Activated naive CD8-positive, alpha-beta T cell treated with anti-CD3 and anti-CD28 coated beads for 36 hours (primary cell): ENCODE measurements at regions not wholly inside any gene's neighbourhood (a gene's known extent, or its start where the extent isn't known, plus 50 kb on each side); places are given as distances from the start of the nearest gene placed in this dataset.

ENCODE experiments used
- DNase-seq: peaks from one replicate; pipeline ENCODE4 v3.0.0; 2021
- H3K27ac Mint-ChIP-seq: one replicate; pipeline ENCODE4 v1.8.0; 2022; ENCODE audit warnings: mild to moderate bottlenecking, moderate library complexity, mixed read lengths
- H3K27me3 Mint-ChIP-seq: one replicate; pipeline ENCODE4 v1.8.0; 2022; ENCODE audit warnings: mild to moderate bottlenecking, mixed read lengths
- H3K36me3 Mint-ChIP-seq: one replicate; pipeline ENCODE4 v1.8.0; 2021; ENCODE audit warnings: mild to moderate bottlenecking, mixed read lengths
- H3K4me1 Mint-ChIP-seq: one replicate; pipeline ENCODE4 v1.8.0; 2021; ENCODE audit warnings: mixed read lengths
- H3K4me3 Mint-ChIP-seq: one replicate; pipeline ENCODE4 v1.8.0; 2022; ENCODE audit warnings: mild to moderate bottlenecking, moderate library complexity, mixed read lengths
- H3K9me3 Mint-ChIP-seq: one replicate; pipeline ENCODE4 v1.8.0; 2022; ENCODE audit warnings: mixed read lengths

GRCh38 chr11:69545976-69546617 is 64.6 kb downstream of the LINC01488 start:
- H3K36me3 Mint-ChIP-seq: no peaks in the 10 kb centered on the region

GRCh38 chr11:69546735-69547370 is 65.4 kb downstream of the LINC01488 start:
- peaks cover 9% of the 10 kb centered on the region for H3K4me1 Mint-ChIP-seq
- H3K36me3 Mint-ChIP-seq: peaks cover under 1% of the 10 kb centered on the region
- no peak overlapping the region for H3K4me3 Mint-ChIP-seq
- H3K9me3 Mint-ChIP-seq: peaks cover 21% of the 10 kb centered on the region
- H3K27me3 Mint-ChIP-seq: peaks cover 14% of the 10 kb centered on the region
- DNase-seq: peak; percentile 49
- H3K27ac Mint-ChIP-seq: no peak overlapping the region

More at GRCh38 chr11:69545976-69546617, 64.6 kb downstream of the LINC01488 start:
- Mint-ChIP-seq H3K27ac (no peak overlapping the region), H3K4me3 (no peak overlapping the region), H3K27me3 (peaks cover 14% of the 10 kb centered on the region), H3K9me3 (peaks cover 21% of the 10 kb centered on the region), H3K4me1 (peaks cover 9% of the 10 kb centered on the region)
- no peak for DNase-seq

- no peak for DNase-seq
- Mint-ChIP-seq H3K4me3 (no peak overlapping the region), H3K36me3 (peaks cover 1% of the 10 kb centered on the region), H3K27ac (no peak overlapping the region), H3K27me3 (peaks cover 4% of the 10 kb centered on the region), H3K9me3 (peaks cover 21% of the 10 kb centered on the region), H3K4me1 (peaks cover 9% of the 10 kb centered on the region)
Observed at GRCh38 chr11:69550846-69551245, 69.4 kb downstream of the LINC01488 start.

GRCh38 chr11:69551963-69552362 is 70.5 kb downstream of the LINC01488 start:
- H3K27ac Mint-ChIP-seq: no peak overlapping the region
- DNase-seq: no peak
- peaks cover 21% of the 10 kb centered on the region for H3K9me3 Mint-ChIP-seq
- no peak overlapping the region for H3K4me3 Mint-ChIP-seq
- H3K36me3 Mint-ChIP-seq: peaks cover 1% of the 10 kb centered on the region
- H3K27me3 Mint-ChIP-seq: peaks cover 4% of the 10 kb centered on the region
- peaks cover 4% of the 10 kb centered on the region for H3K4me1 Mint-ChIP-seq

GRCh38 chr11:69552951-69553350 is 71.5 kb downstream of the LINC01488 start:
- H3K27me3 Mint-ChIP-seq: peaks cover 4% of the 10 kb centered on the region
- H3K27ac Mint-ChIP-seq: no peak overlapping the region
- DNase-seq: no peak
- no peak overlapping the region for H3K4me3 Mint-ChIP-seq
- H3K9me3 Mint-ChIP-seq: peaks cover 21% of the 10 kb centered on the region
- peaks cover 1% of the 10 kb centered on the region for H3K36me3 Mint-ChIP-seq
- H3K4me1 Mint-ChIP-seq: peaks cover 2% of the 10 kb centered on the region

- Mint-ChIP-seq H3K4me3 (no peak overlapping the region), H3K9me3 (peaks cover 14% of the 10 kb centered on the region), H3K36me3 (peaks cover 1% of the 10 kb centered on the region), H3K27me3 (peaks cover 4% of the 10 kb centered on the region), H3K4me1 (peaks cover 10% of the 10 kb centered on the region), H3K27ac (no peak overlapping the region)
- DNase-seq: no peak
Observed at GRCh38 chr11:69553416-69554357, 72.2 kb downstream of the LINC01488 start.

GRCh38 chr11:69554849-69555248 is 73.4 kb downstream of the LINC01488 start:
- H3K27me3 Mint-ChIP-seq: peaks cover 6% of the 10 kb centered on the region
- H3K4me3 Mint-ChIP-seq: no peak overlapping the region
- peaks cover 4% of the 10 kb centered on the region for H3K9me3 Mint-ChIP-seq
- H3K36me3 Mint-ChIP-seq: peaks cover 1% of the 10 kb centered on the region
- peaks cover 19% of the 10 kb centered on the region for H3K4me1 Mint-ChIP-seq
- DNase-seq: no peak
- no peak overlapping the region for H3K27ac Mint-ChIP-seq

GRCh38 chr11:69557266-69557665 is 75.8 kb downstream of the LINC01488 start:
- Mint-ChIP-seq H3K4me1 (peaks cover 19% of the 10 kb centered on the region), H3K27me3 (peaks cover 23% of the 10 kb centered on the region), H3K4me3 (no peak overlapping the region), H3K9me3 (peaks cover 3% of the 10 kb centered on the region), H3K36me3 (no peaks in the 10 kb centered on the region), H3K27ac (no peak overlapping the region)
- no peak for DNase-seq

- Mint-ChIP-seq H3K36me3 (no peaks in the 10 kb centered on the region), H3K4me3 (peak overlapping the region; percentile 16), H3K9me3 (peaks cover 3% of the 10 kb centered on the region), H3K4me1 (peaks cover 19% of the 10 kb centered on the region), H3K27ac (no peak overlapping the region), H3K27me3 (peaks cover 23% of the 10 kb centered on the region)
- no peak for DNase-seq
Observed at GRCh38 chr11:69558519-69558941, 77.1 kb downstream of the LINC01488 start.

- H3K36me3 Mint-ChIP-seq: no peaks in the 10 kb centered on the region
- peaks cover 3% of the 10 kb centered on the region for H3K9me3 Mint-ChIP-seq
- peaks cover 23% of the 10 kb centered on the region for H3K27me3 Mint-ChIP-seq
- DNase-seq: no peak
- H3K4me3 Mint-ChIP-seq: no peak overlapping the region
- peaks cover 19% of the 10 kb centered on the region for H3K4me1 Mint-ChIP-seq
- H3K27ac Mint-ChIP-seq: no peak overlapping the region
Observed at GRCh38 chr11:69559181-69559580, 77.7 kb downstream of the LINC01488 start.

- peaks cover 3% of the 10 kb centered on the region for H3K9me3 Mint-ChIP-seq
- no peak overlapping the region for H3K4me3 Mint-ChIP-seq
- H3K27me3 Mint-ChIP-seq: peaks cover 23% of the 10 kb centered on the region
- H3K4me1 Mint-ChIP-seq: peaks cover 19% of the 10 kb centered on the region
- DNase-seq: no peak
- no peaks in the 10 kb centered on the region for H3K36me3 Mint-ChIP-seq
- no peak overlapping the region for H3K27ac Mint-ChIP-seq
Observed at GRCh38 chr11:69560141-69560790, 78.8 kb downstream of the LINC01488 start.

GRCh38 chr11:69562302-69562701 is 78.7 kb upstream of the CCND1 start:
- Mint-ChIP-seq H3K36me3 (no peaks in the 10 kb centered on the region), H3K4me3 (no peak overlapping the region), H3K27me3 (peaks cover 23% of the 10 kb centered on the region), H3K9me3 (peaks cover 3% of the 10 kb centered on the region), H3K27ac (no peak overlapping the region), H3K4me1 (peaks cover 17% of the 10 kb centered on the region)
- no peak for DNase-seq

- peaks cover 23% of the 10 kb centered on the region for H3K27me3 Mint-ChIP-seq
Observed at GRCh38 chr11:69562816-69563215, 78.1 kb upstream of the CCND1 start.

GRCh38 chr11:69563306-69563705 is 77.7 kb upstream of the CCND1 start:
- H3K36me3 Mint-ChIP-seq: no peaks in the 10 kb centered on the region

More at GRCh38 chr11:69562816-69563215, 78.1 kb upstream of the CCND1 start:
- Mint-ChIP-seq H3K9me3 (peaks cover 3% of the 10 kb centered on the region), H3K36me3 (no peaks in the 10 kb centered on the region), H3K4me1 (peaks cover 17% of the 10 kb centered on the region), H3K4me3 (no peak overlapping the region), H3K27ac (no peak overlapping the region)
- DNase-seq: no peak

More at GRCh38 chr11:69563306-69563705, 77.7 kb upstream of the CCND1 start:
- no peak for DNase-seq
- H3K27me3 Mint-ChIP-seq: peaks cover 23% of the 10 kb centered on the region
- H3K4me1 Mint-ChIP-seq: peaks cover 13% of the 10 kb centered on the region
- H3K4me3 Mint-ChIP-seq: no peak overlapping the region
- H3K9me3 Mint-ChIP-seq: peaks cover 3% of the 10 kb centered on the region
- no peak overlapping the region for H3K27ac Mint-ChIP-seq
